Activated CD8-positive, alpha-beta T cell treated with anti-CD3 and anti-CD28 coated beads for 36 hours (primary cell): ENCODE measurements at regions not wholly inside any gene's neighbourhood (a gene's known extent, or its start where the extent isn't known, plus 50 kb on each side); places are given as distances from the start of the nearest gene placed in this dataset.

Source experiments
- ATAC-seq: fragments of 200-7000 bp; cut with Tn5 transposase; one replicate; pipeline ENCODE4 v1.10.0; 2021; ENCODE audit warnings: mild to moderate bottlenecking, moderate library complexity
- CTCF ChIA-PET: fragments of 350-600 bp; sonication (Branson Sonifier 250); formaldehyde crosslinking; loops from one replicate; lab custom pipeline; 2021; ENCODE audit warnings: antibody characterized with exemption; lab: Charles Lee
- POLR2A ChIA-PET: fragments of 350-600 bp; sonication (Branson Sonifier 250); formaldehyde crosslinking; loops from one replicate; lab custom pipeline; 2021; ENCODE audit warnings: antibody characterized with exemption; lab: Charles Lee
- DNase-seq: peaks from one replicate; pipeline ENCODE4 v3.0.0-alpha.2; 2020
- H3K27ac Mint-ChIP-seq: one replicate; pipeline ENCODE4 v1.8.0; 2021; ENCODE audit warnings: mild to moderate bottlenecking, mixed read lengths
- H3K27me3 Mint-ChIP-seq: one replicate; pipeline ENCODE4 v1.8.0; 2021; ENCODE audit warnings: mixed read lengths
- H3K36me3 Mint-ChIP-seq: one replicate; pipeline ENCODE4 v1.8.0; 2021; ENCODE audit warnings: low read depth, mixed read lengths
- H3K4me1 Mint-ChIP-seq: one replicate; pipeline ENCODE4 v1.8.0; 2021; ENCODE audit warnings: low read depth, mixed read lengths
- H3K4me3 Mint-ChIP-seq: one replicate; pipeline ENCODE4 v1.8.0; 2021; ENCODE audit warnings: mild to moderate bottlenecking, moderate library complexity, mixed read lengths
- H3K9me3 Mint-ChIP-seq: one replicate; pipeline ENCODE4 v1.8.0; 2021; ENCODE audit warnings: mixed read lengths
- CTCF ChIP-seq: fragments of 200-600 bp; IDR thresholded peaks from one replicate; pipeline ENCODE4 v1.8.0; 2022; ENCODE audit warnings: antibody characterized with exemption, mild to moderate bottlenecking
- intact Hi-C: fragments of 100-400 bp; cut with micrococcal nuclease; formaldehyde crosslinking; loops from one replicate; pipeline ENCODE4 v1.10.0; 2022

- POLR2A ChIA-PET, result no interaction called here
- Mint-ChIP-seq H3K4me1 (no peaks in the 10 kb centered on the region), H3K27me3 (no peaks in the 10 kb centered on the region), H3K9me3 (no peaks in the 10 kb centered on the region), H3K4me3 (no peak overlapping the region), H3K27ac (no peak overlapping the region), H3K36me3 (no peaks in the 10 kb centered on the region)
- DNase-seq (no peak), ATAC-seq (no peak)
- CTCF ChIA-PET, result no interaction called here
- intact Hi-C loops, result no loop called here
- no peak for TF ChIP-seq CTCF
These were observed 300.3 kb upstream of the ARSJ start for GRCh38 chr4:114279711-114280110.

GRCh38 chr4:114280645-114281044 is 301.2 kb upstream of the ARSJ start:
- Mint-ChIP-seq H3K27me3 (no peaks in the 10 kb centered on the region), H3K4me3 (no peak overlapping the region), H3K4me1 (no peaks in the 10 kb centered on the region), H3K9me3 (no peaks in the 10 kb centered on the region), H3K36me3 (no peaks in the 10 kb centered on the region), H3K27ac (no peak overlapping the region)
- CTCF ChIA-PET, result no interaction called here
- POLR2A ChIA-PET, result no interaction called here
- DNase-seq, result no peak
- no peak for ATAC-seq
- TF ChIP-seq CTCF, result no peak
- intact Hi-C loops, result no loop called here

GRCh38 chr4:114281164-114281960 is 301.9 kb upstream of the ARSJ start:
- DNase-seq (no peak), ATAC-seq (no peak)
- ChIA-PET POLR2A (no interaction called here), CTCF (no interaction called here)
- no peak overlapping the region for H3K27ac Mint-ChIP-seq
- no peaks in the 10 kb centered on the region for H3K27me3 Mint-ChIP-seq
- H3K4me3 Mint-ChIP-seq, result no peak overlapping the region
- H3K4me1 Mint-ChIP-seq, result no peaks in the 10 kb centered on the region
- intact Hi-C loops, result no loop called here
- TF ChIP-seq CTCF, result no peak
- H3K9me3 Mint-ChIP-seq, result no peaks in the 10 kb centered on the region
- no peaks in the 10 kb centered on the region for H3K36me3 Mint-ChIP-seq

GRCh38 chr4:114282937-114283336 is 303.5 kb upstream of the ARSJ start:
- H3K36me3 Mint-ChIP-seq, result no peaks in the 10 kb centered on the region
- H3K27ac Mint-ChIP-seq, result no peak overlapping the region
- DNase-seq (no peak), ATAC-seq (no peak)
- TF ChIP-seq CTCF, result no peak
- no peaks in the 10 kb centered on the region for H3K27me3 Mint-ChIP-seq
- intact Hi-C loops, result no loop called here
- CTCF ChIA-PET, result no interaction called here
- H3K9me3 Mint-ChIP-seq, result no peaks in the 10 kb centered on the region
- POLR2A ChIA-PET, result no interaction called here
- no peaks in the 10 kb centered on the region for H3K4me1 Mint-ChIP-seq
- no peak overlapping the region for H3K4me3 Mint-ChIP-seq

GRCh38 chr4:114284629-114285028 is 305.2 kb upstream of the ARSJ start:
- Mint-ChIP-seq H3K27me3 (no peaks in the 10 kb centered on the region), H3K36me3 (no peaks in the 10 kb centered on the region), H3K4me3 (no peak overlapping the region), H3K27ac (no peak overlapping the region), H3K4me1 (no peaks in the 10 kb centered on the region), H3K9me3 (no peaks in the 10 kb centered on the region)
- ATAC-seq (no peak), DNase-seq (no peak)
- POLR2A ChIA-PET, result no interaction called here
- intact Hi-C loops, result no loop called here
- no peak for TF ChIP-seq CTCF
- CTCF ChIA-PET, result no interaction called here
